ENCODE measurements at regions not wholly inside any gene's neighbourhood (a gene's known extent, or its start where the extent isn't known, plus 50 kb on each side); places are given as distances from the start of the nearest gene placed in this dataset.

DNA sequence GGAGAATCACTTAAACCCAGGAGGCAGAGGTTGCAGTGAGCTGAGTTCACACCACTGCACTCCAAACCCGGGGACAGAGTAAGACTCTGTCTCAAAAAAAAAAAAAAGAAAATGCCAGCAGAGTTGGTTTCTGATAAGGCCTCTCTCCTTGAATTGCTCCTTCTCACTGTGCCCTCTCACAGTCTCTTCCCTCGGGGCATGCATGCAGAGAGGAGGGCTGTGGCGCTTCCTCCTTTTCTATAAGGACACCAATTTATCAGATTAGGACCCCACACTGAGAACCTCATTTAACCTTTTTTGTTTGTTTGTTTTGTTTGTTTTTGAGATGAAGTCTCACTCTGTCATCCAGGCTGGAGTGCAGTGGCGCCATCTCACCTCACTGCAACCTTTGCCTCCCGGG, 110.5 kb downstream of the ZFP36L2 start:
- Histone ChIP-seq H3K4me3 (ENCODE audit: low read depth, low read length) (no peak overlapping the region), H3K36me3 (replicated peaks) (no peaks in the 10 kb centered on the region), H3K27ac (no peak overlapping the region), H3K27me3 (replicated peaks) (no peaks in the 10 kb centered on the region)
- DNase-seq, result no peak
- TF ChIP-seq CTCF (IDR thresholded peaks at IDR 0.05; ENCODE audit: low read depth, low read length, missing control alignments), result no peak
- in situ Hi-C loops (cut with HindIII; ENCODE audit: low pct_ligation_motif_present, low sequenced_read_pairs), result no loop called here

DNA sequence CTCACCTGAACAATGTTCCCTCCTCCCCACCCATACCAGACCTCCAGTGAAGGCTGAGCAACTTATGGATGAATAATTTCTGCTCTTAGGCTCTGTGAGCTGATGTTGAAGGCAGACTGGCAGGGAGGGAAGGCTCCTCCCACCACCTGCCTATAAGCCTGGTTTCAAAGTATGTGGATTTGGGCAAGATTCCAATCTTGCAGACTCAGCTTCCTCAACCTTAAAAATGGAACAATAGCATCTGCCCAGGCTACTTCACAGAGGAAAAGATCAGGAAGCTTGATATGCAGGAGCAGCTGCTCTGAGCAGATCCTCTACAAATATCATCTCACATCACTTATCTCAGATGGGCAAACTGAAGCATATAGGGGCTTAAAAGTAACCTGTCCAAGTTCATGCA, 112.2 kb downstream of the ZFP36L2 start:
- no peak for TF ChIP-seq CTCF (IDR thresholded peaks at IDR 0.05; ENCODE audit: low read depth, low read length, missing control alignments)
- in situ Hi-C loops (cut with HindIII; ENCODE audit: low pct_ligation_motif_present, low sequenced_read_pairs), result no loop called here
- H3K27ac ChIP-seq, result no peak overlapping the region
- no peaks in the 10 kb centered on the region for H3K27me3 ChIP-seq (replicated peaks)
- DNase-seq, result no peak
- no peak overlapping the region for H3K4me3 ChIP-seq (ENCODE audit: low read depth, low read length)
- H3K36me3 ChIP-seq (replicated peaks), result no peaks in the 10 kb centered on the region

GRCh38 chr2:43111788-43112554, 114.4 kb downstream of the ZFP36L2 start:
- Histone ChIP-seq H3K27me3 (replicated peaks) (no peaks in the 10 kb centered on the region), H3K27ac (no peak overlapping the region), H3K4me3 (ENCODE audit: low read depth, low read length) (no peak overlapping the region), H3K36me3 (replicated peaks) (no peaks in the 10 kb centered on the region)
- no peak for DNase-seq
- TF ChIP-seq CTCF (IDR thresholded peaks at IDR 0.05; ENCODE audit: low read depth, low read length, missing control alignments), result no peak
- in situ Hi-C loops (cut with HindIII; ENCODE audit: low pct_ligation_motif_present, low sequenced_read_pairs), result no loop called here

GRCh38 chr2:43110442-43110871, 115.9 kb downstream of the ZFP36L2 start:
- Histone ChIP-seq H3K36me3 (replicated peaks) (no peaks in the 10 kb centered on the region), H3K27me3 (replicated peaks) (no peaks in the 10 kb centered on the region), H3K27ac (peak overlapping the region; percentile 63), H3K4me3 (ENCODE audit: low read depth, low read length) (no peak overlapping the region)
- in situ Hi-C loops (cut with HindIII; ENCODE audit: low pct_ligation_motif_present, low sequenced_read_pairs), result no loop called here
- no peak for TF ChIP-seq CTCF (IDR thresholded peaks at IDR 0.05; ENCODE audit: low read depth, low read length, missing control alignments)
- peak; percentile 77 for DNase-seq

- in situ Hi-C loops (cut with HindIII; ENCODE audit: low pct_ligation_motif_present, low sequenced_read_pairs), result no loop called here
- DNase-seq, result no peak
- Histone ChIP-seq H3K27me3 (replicated peaks) (no peaks in the 10 kb centered on the region), H3K27ac (no peak overlapping the region), H3K4me3 (ENCODE audit: low read depth, low read length) (no peak overlapping the region), H3K36me3 (replicated peaks) (no peaks in the 10 kb centered on the region)
- no peak for TF ChIP-seq CTCF (IDR thresholded peaks at IDR 0.05; ENCODE audit: low read depth, low read length, missing control alignments)
Measured at GRCh38 chr2:43109261-43109743, 117.1 kb downstream of the ZFP36L2 start.

GRCh38 chr2:43107679-43108078, 118.7 kb downstream of the ZFP36L2 start:
- Histone ChIP-seq H3K4me3 (ENCODE audit: low read depth, low read length) (no peak overlapping the region), H3K27me3 (replicated peaks) (no peaks in the 10 kb centered on the region), H3K36me3 (replicated peaks) (no peaks in the 10 kb centered on the region), H3K27ac (no peak overlapping the region)
- no peak for TF ChIP-seq CTCF (IDR thresholded peaks at IDR 0.05; ENCODE audit: low read depth, low read length, missing control alignments)
- in situ Hi-C loops (cut with HindIII; ENCODE audit: low pct_ligation_motif_present, low sequenced_read_pairs), result no loop called here
- no peak for DNase-seq
